ENCODE measurements at regions not wholly inside any gene's neighbourhood (a gene's known extent, or its start where the extent isn't known, plus 50 kb on each side); places are given as distances from the start of the nearest gene placed in this dataset.
"Not testable (repeated sequence)": the region's sequence is repeated elsewhere in the genome, so short reads cannot be mapped to it uniquely, and the experiment has no call there.

GRCh38 chr6:133136177-133136880, 104.8 kb upstream of the EYA4 start:
- intact Hi-C loops (cut with DNase I; ENCODE audit: low total_unique reads), result no loop called here
- Histone ChIP-seq H3K4me1 (no peaks in the 10 kb centered on the region), H3K4me3 (no peak overlapping the region), H3K27ac (no peak overlapping the region), H3K9me3 (no peaks in the 10 kb centered on the region), H3K27me3 (no peaks in the 10 kb centered on the region), H3K36me3 (no peaks in the 10 kb centered on the region)
- TF ChIP-seq POLR2AphosphoS5 (IDR thresholded peaks at IDR 0.05) (no peak), POLR2A (IDR thresholded peaks at IDR 0.05) (no peak), CTCF (IDR thresholded peaks at IDR 0.05) (no peak), EP300 (IDR thresholded peaks at IDR 0.05) (no peak)
- DNase-seq, result peak in 1 of 2 donors; percentile 69
- 9 to 27% (median 16%) methylated on average over 1 of the region's 1 CpG for WGBS, 5 donors

- intact Hi-C loops (cut with DNase I; ENCODE audit: low total_unique reads); DNase-seq; H3K36me3 ChIP-seq; H3K9me3 ChIP-seq; H3K4me1 ChIP-seq; H3K4me3 ChIP-seq; H3K27ac ChIP-seq; H3K27me3 ChIP-seq: not testable (repeated sequence)
- 87 to 96% (median 90%) methylated on average over 28 to 30 of the region's 30 CpGs for whole genome bisulfite sequencing, 5 donors
Observed at GRCh38 chr6:133147470-133148184, 93.5 kb upstream of the EYA4 start.

- TF ChIP-seq EP300 (IDR thresholded peaks at IDR 0.05), result no peak
- no peak for TF ChIP-seq CTCF (IDR thresholded peaks at IDR 0.05)
- TF ChIP-seq POLR2AphosphoS5 (IDR thresholded peaks at IDR 0.05), result no peak
- no peak for TF ChIP-seq POLR2A (IDR thresholded peaks at IDR 0.05)
- H3K27me3 ChIP-seq, result no peaks in the 10 kb centered on the region
- peaks cover 0 to 14% (median 12%) of the 10 kb centered on the region in 4 donors for H3K9me3 ChIP-seq
- DNase-seq, result no peak
- intact Hi-C loops (cut with DNase I; ENCODE audit: low total_unique reads), result no loop called here
- no peak overlapping the region for H3K4me3 ChIP-seq
- no peak overlapping the region for H3K27ac ChIP-seq
- H3K4me1 ChIP-seq, result no peaks in the 10 kb centered on the region
- no peaks in the 10 kb centered on the region for H3K36me3 ChIP-seq
- WGBS, 5 donors, result 79 to 88% (median 84%) methylated on average over 1 of the region's 1 CpG
Observed at GRCh38 chr6:133156689-133157088, 84.5 kb upstream of the EYA4 start.

GRCh38 chr6:133157995-133158394, 83.2 kb upstream of the EYA4 start:
- H3K9me3 ChIP-seq, result peaks cover 0 to 14% (median 12%) of the 10 kb centered on the region in 4 donors
- WGBS, 5 donors, result 72 to 92% (median 86%) methylated on average over 2 of the region's 2 CpGs
- peak in 1 of 2 donors; percentile 41 for DNase-seq

More at GRCh38 chr6:133157995-133158394, 83.2 kb upstream of the EYA4 start:
- H3K4me1 ChIP-seq, result no peaks in the 10 kb centered on the region
- H3K4me3 ChIP-seq, result no peak overlapping the region
- H3K27ac ChIP-seq, result no peak overlapping the region
- no peaks in the 10 kb centered on the region for H3K27me3 ChIP-seq
- intact Hi-C loops (cut with DNase I; ENCODE audit: low total_unique reads), result no loop called here
- TF ChIP-seq EP300 (IDR thresholded peaks at IDR 0.05), result no peak
- no peak for TF ChIP-seq CTCF (IDR thresholded peaks at IDR 0.05)
- TF ChIP-seq POLR2AphosphoS5 (IDR thresholded peaks at IDR 0.05), result no peak
- TF ChIP-seq POLR2A (IDR thresholded peaks at IDR 0.05), result no peak
- H3K36me3 ChIP-seq, result no peaks in the 10 kb centered on the region
